Testis (tissue), 2 donors: ENCODE measurements at regions not wholly inside any gene's neighbourhood (a gene's known extent, or its start where the extent isn't known, plus 50 kb on each side); places are given as distances from the start of the nearest gene placed in this dataset.

Experiments used
- DNase-seq: peaks from one replicate; pipeline ENCODE4 v3.0.0-alpha.2; 2019
- H3K27ac ChIP-seq, 2 donors: fragments of 200-600 bp; sonication (generic); one replicate each; pipeline ENCODE4 v1.5.1; 2019
- H3K27me3 ChIP-seq: fragments of 200-600 bp; sonication (generic); one replicate; pipeline ENCODE4 v1.5.1; 2019
- H3K36me3 ChIP-seq: fragments of 200-600 bp; sonication (generic); one replicate; pipeline ENCODE4 v1.5.1; 2017; ENCODE audit warnings: low read depth; ENCODE audit errors: missing control alignments
- H3K4me1 ChIP-seq: fragments of 200-600 bp; sonication (generic); one replicate; pipeline ENCODE4 v1.5.1; 2019
- H3K4me3 ChIP-seq, 2 donors: fragments of 200-600 bp; sonication (generic); one replicate each; pipeline ENCODE4 v1.5.1; 2017 to 2019
- H3K9me3 ChIP-seq: fragments of 200-600 bp; sonication (generic); one replicate; pipeline ENCODE4 v1.5.1; 2017
- POLR2A ChIP-seq: fragments of 450-650 bp; IDR thresholded peaks from one replicate; pipeline ENCODE4 v1.6.1; 2017; ENCODE audit warnings: antibody characterized with exemption, mild to moderate bottlenecking, moderate library complexity
- WGBS, 2 donors: methylation state at CpG; one replicate each; pipeline ENCODE4 v1.1.5; 2018; 5-methylcytosine and 5-hydroxymethylcytosine counted together
- intact Hi-C: fragments of 100-400 bp; cut with DNase I; formaldehyde crosslinking; loops from one replicate; pipeline ENCODE4 v1.15.1; 2023; ENCODE audit warnings: low total_unique reads
- TF ChIP-seq, protein P1 (sequence below), 3 experiments: fragments of 450-650 bp in 2 of 3; fragments of 200-600 bp in 1 of 3; sonication (generic) in 1 of 3; IDR thresholded peaks; one replicate each; pipeline ENCODE4 v1.5.1; 2016 to 2019; ENCODE audit warnings: antibody characterized with exemption in 3 of 3, mild to moderate bottlenecking in 2 of 3, moderate library complexity in 1 of 3

DNA sequence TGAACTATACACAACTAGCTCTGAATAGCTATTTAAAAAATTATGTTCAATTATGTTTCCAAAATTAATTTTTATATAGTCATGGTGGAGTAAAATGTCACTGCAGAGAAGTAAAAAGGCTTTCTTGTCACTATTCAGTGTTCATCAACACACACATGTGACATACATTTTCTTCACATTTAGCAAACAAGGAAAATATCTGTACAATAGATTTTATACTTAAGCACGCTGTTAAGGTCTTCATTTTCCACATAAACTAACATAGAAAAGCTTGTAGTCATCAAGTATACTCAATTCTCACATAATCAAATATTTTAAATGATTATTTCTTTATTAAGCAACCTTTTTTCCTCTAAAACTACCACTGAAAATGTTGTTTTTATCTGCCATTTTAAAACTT lies 141.2 kb upstream of the DIO2 start:
- no peak for DNase-seq
- TF ChIP-seq POLR2A, result no peak
- TF ChIP-seq, protein P1, sequence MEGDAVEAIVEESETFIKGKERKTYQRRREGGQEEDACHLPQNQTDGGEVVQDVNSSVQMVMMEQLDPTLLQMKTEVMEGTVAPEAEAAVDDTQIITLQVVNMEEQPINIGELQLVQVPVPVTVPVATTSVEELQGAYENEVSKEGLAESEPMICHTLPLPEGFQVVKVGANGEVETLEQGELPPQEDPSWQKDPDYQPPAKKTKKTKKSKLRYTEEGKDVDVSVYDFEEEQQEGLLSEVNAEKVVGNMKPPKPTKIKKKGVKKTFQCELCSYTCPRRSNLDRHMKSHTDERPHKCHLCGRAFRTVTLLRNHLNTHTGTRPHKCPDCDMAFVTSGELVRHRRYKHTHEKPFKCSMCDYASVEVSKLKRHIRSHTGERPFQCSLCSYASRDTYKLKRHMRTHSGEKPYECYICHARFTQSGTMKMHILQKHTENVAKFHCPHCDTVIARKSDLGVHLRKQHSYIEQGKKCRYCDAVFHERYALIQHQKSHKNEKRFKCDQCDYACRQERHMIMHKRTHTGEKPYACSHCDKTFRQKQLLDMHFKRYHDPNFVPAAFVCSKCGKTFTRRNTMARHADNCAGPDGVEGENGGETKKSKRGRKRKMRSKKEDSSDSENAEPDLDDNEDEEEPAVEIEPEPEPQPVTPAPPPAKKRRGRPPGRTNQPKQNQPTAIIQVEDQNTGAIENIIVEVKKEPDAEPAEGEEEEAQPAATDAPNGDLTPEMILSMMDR (IDR thresholded peaks at IDR 0.05), result no peak
- Histone ChIP-seq H3K36me3 (no peaks in the 10 kb centered on the region), H3K4me1 (no peaks in the 10 kb centered on the region), H3K27ac (no peak overlapping the region), H3K27me3 (no peaks in the 10 kb centered on the region), H3K9me3 (no peaks in the 10 kb centered on the region), H3K4me3 (no peak overlapping the region)
- intact Hi-C loops, result no loop called here
- WGBS, 2 donors, result 83 to 88% methylated on average over 1 of the region's 1 CpG

DNA sequence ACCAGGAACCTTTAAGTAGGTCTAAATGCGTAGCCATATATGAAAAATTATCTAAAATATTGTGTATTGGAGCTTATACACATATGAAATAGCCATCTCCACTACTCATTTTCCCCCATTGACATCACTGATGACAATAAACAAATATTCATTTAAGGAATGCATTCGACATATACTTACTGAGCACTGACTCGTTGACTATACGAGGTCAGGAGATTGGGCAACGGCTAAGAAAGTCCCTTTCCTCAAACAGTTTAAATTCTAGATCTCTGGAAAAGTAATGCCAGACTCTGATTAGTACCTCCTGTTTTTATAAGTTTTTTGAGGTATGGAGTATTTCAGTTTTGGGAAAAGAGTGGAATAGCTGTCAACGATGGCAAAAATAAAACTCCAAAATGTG lies 139.4 kb upstream of the DIO2 start:
- no peaks in the 10 kb centered on the region for H3K9me3 ChIP-seq
- 75 to 77% methylated on average over 6 of the region's 6 CpGs for WGBS, 2 donors
- no peaks in the 10 kb centered on the region for H3K4me1 ChIP-seq
- no peak overlapping the region for H3K27ac ChIP-seq
- intact Hi-C loops, result no loop called here
- no peak overlapping the region for H3K4me3 ChIP-seq
- no peaks in the 10 kb centered on the region for H3K36me3 ChIP-seq
- no peak for TF ChIP-seq POLR2A
- TF ChIP-seq, protein P1 (IDR thresholded peaks at IDR 0.05), result no peak
- H3K27me3 ChIP-seq, result no peaks in the 10 kb centered on the region
- no peak for DNase-seq

DNA sequence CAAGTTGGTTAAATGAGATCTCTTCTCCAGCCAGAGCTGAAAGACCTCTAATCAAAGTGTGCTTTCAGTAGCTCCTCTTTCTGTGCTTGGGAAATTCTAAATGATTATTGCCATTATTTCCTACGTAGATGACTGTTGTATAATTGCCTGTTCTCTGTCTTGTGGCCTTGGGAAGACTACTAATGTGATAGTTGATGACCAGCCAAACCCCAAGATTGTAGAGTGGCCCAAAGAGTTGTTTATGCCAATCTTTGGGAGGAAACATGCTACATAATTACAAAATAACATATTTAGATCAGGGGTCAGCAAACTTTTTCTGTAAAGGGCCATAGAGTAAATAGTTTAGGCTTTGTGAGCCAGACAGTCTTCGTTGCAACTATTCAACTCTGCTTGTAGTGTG lies 135.1 kb upstream of the DIO2 start:
- Histone ChIP-seq H3K9me3 (no peaks in the 10 kb centered on the region), H3K36me3 (no peaks in the 10 kb centered on the region), H3K27ac (no peak overlapping the region), H3K4me1 (no peaks in the 10 kb centered on the region), H3K27me3 (no peaks in the 10 kb centered on the region), H3K4me3 (no peak overlapping the region)
- WGBS, 2 donors, result 57 to 68% methylated on average over 2 of the region's 2 CpGs
- intact Hi-C loops, result no loop called here
- TF ChIP-seq POLR2A, result no peak
- TF ChIP-seq, protein P1 (IDR thresholded peaks at IDR 0.05), result no peak
- DNase-seq, result no peak

DNA sequence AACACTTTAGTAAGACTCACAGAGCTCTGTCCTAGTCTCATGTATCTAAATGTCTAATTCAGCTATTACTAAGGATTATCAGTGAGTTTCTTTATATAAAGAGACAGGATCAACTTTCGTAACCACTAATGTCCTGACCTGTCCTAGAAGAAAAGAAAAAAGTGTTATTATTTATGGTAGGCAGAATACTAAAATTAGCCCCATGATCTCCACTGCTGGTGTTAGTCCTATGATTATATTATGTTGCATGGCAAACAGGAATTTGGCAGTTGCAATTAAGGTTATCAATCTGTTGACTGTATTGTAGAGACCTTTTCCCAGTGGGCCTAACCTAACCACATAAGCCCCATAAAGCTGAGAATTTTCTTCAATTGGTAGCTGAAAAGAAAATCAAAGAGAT lies 132.9 kb upstream of the DIO2 start:
- no peaks in the 10 kb centered on the region for H3K9me3 ChIP-seq
- H3K27me3 ChIP-seq, result no peaks in the 10 kb centered on the region
- H3K36me3 ChIP-seq, result no peaks in the 10 kb centered on the region
- DNase-seq, result no peak
- intact Hi-C loops, result no loop called here
- no peak overlapping the region for H3K4me3 ChIP-seq
- 93% methylated on average over 1 of the region's 1 CpG for WGBS, 2 donors
- no peak for TF ChIP-seq POLR2A
- TF ChIP-seq, protein P1 (IDR thresholded peaks at IDR 0.05), result no peak
- no peaks in the 10 kb centered on the region for H3K4me1 ChIP-seq
- no peak overlapping the region for H3K27ac ChIP-seq

DNA sequence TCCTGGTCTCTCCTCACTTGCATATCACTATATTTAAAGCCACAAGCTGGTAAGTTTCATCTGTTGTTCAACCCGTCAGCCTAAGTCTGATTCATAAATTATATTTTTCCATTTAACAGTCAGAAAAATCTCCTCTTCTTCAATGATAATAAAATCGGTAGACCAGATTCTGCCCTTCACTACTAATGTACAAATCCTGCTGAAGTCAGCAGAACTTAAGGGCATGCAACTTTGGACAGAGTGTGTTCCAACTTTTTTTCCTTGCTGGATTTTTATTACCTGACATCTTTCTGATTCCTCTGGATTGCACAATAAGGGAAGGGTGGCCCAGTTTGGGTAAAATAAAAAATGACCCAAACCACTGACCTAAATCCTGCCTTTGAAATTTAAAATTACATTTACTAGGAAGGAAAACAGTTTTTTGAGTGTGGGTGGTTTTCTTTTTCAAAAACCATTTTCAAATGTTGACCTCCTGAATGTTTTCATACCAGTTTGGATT lies 125.4 kb upstream of the DIO2 start:
- no peak for DNase-seq
- intact Hi-C loops, result no loop called here
- whole genome bisulfite sequencing, 2 donors, result 40 to 43% methylated on average over 2 of the region's 2 CpGs
- TF ChIP-seq, protein P1 (IDR thresholded peaks at IDR 0.05), result no peak
- no peak for TF ChIP-seq POLR2A
- Histone ChIP-seq H3K9me3 (no peaks in the 10 kb centered on the region), H3K27me3 (no peaks in the 10 kb centered on the region), H3K27ac (no peak overlapping the region), H3K36me3 (no peaks in the 10 kb centered on the region), H3K4me3 (no peak overlapping the region), H3K4me1 (no peaks in the 10 kb centered on the region)
